Left lung (tissue), 4 donors: ENCODE measurements at regions not wholly inside any gene's neighbourhood (a gene's known extent, or its start where the extent isn't known, plus 50 kb on each side); places are given as distances from the start of the nearest gene placed in this dataset.
A peak's percentile ranks its signal among the peaks of the same experiment; 100 is the strongest.
"Not testable (repeated sequence)": the region's sequence is repeated elsewhere in the genome, so short reads cannot be mapped to it uniquely, and the experiment has no call there.

ENCODE experiments used
- ATAC-seq: fragments of 200-7000 bp; cut with Tn5 transposase; one replicate; pipeline ENCODE4 v1.9.1; 2020; ENCODE audit warnings: moderate library complexity
- DNase-seq, 4 donors: peaks; one replicate each; pipeline ENCODE4 v3.0.0-alpha.2; 2013 to 2020
- H3K27ac ChIP-seq, 2 donors: fragments of 200-600 bp; sonication (generic) in 1 of 2; one replicate each; pipeline versions ENCODE4 v1.5.0 to v1.8.0; 2020 to 2021
- H3K27me3 ChIP-seq, 2 donors: fragments of 200-600 bp; sonication (generic) in 1 of 2; one replicate each; pipeline versions ENCODE4 v1.5.0 to v1.8.0; 2020 to 2021
- H3K36me3 ChIP-seq, 2 donors: fragments of 200-600 bp; sonication (generic) in 1 of 2; one replicate each; pipeline versions ENCODE4 v1.5.0 to v1.8.0; 2020 to 2021
- H3K4me1 ChIP-seq, 2 donors: fragments of 200-600 bp; one replicate each; pipeline ENCODE4 v1.8.0; 2021
- H3K4me3 ChIP-seq, 2 donors: fragments of 200-600 bp; sonication (generic) in 1 of 2; one replicate each; pipeline versions ENCODE4 v1.5.0 to v1.8.0; 2020 to 2021; ENCODE audit warnings: mild to moderate bottlenecking in 1 of 2
- H3K9me3 ChIP-seq, 2 donors: fragments of 200-600 bp; sonication (generic) in 1 of 2; one replicate each; pipeline versions ENCODE4 v1.5.0 to v1.8.0; 2020 to 2021
- intact Hi-C, 2 donors: fragments of 100-400 bp; cut with DNase I; formaldehyde crosslinking; loops; one replicate each; pipeline versions ENCODE4 v1.11.2 to v1.14.2; 2022
- donor health status: DM: no; HTN: yes; CAD: no.
- donor health status: DM: no; HTN: no; CAD: no.

DNA sequence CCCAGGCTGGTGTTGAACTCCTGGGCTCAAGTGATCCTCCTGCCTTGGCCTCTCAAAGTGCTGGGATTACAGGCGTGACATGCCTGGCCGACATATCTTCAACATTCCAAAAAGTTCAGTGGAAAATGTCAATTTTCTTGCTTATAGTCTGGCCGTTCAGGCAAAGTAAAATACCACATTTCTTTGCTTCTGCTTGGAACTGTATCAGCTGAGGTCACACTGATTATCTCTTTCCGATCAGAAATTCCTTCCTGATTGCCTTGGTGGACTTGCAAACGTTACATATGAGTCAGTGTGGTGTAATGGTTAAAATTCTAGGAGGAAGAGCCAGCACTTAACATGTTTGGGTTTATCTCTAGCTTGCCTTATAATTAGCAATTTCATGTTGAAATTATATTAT is 170.6 kb upstream of the ERV3-1 start:
- H3K36me3 ChIP-seq, H3K27me3 ChIP-seq, H3K9me3 ChIP-seq, H3K27ac ChIP-seq, ATAC-seq, H3K4me3 ChIP-seq, H3K4me1 ChIP-seq, DNase-seq, intact Hi-C loops: not testable (repeated sequence)

DNA sequence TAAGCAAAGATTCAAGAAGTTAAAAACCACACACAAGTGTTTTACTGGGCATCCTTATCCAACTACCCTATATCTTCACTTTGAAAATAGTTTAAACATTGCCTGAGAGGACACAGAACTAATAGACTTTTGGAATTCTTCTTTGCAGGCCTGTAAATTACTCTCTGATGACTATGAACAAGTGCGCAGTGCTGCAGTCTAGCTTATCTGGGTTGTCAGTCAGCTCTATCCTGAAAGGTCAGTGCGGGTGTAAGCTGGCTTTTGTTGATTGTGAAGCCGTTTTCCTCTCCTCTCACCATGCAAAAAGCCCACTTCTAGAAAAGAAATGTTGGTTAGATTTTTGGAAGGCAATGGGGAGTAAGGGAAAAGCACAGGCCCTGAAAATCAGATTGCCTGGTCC is 143.6 kb upstream of the ERV3-1 start:
- ATAC-seq, H3K4me3 ChIP-seq, intact Hi-C loops, H3K9me3 ChIP-seq, DNase-seq, H3K27me3 ChIP-seq, H3K27ac ChIP-seq, H3K36me3 ChIP-seq, H3K4me1 ChIP-seq: not testable (repeated sequence)

DNA sequence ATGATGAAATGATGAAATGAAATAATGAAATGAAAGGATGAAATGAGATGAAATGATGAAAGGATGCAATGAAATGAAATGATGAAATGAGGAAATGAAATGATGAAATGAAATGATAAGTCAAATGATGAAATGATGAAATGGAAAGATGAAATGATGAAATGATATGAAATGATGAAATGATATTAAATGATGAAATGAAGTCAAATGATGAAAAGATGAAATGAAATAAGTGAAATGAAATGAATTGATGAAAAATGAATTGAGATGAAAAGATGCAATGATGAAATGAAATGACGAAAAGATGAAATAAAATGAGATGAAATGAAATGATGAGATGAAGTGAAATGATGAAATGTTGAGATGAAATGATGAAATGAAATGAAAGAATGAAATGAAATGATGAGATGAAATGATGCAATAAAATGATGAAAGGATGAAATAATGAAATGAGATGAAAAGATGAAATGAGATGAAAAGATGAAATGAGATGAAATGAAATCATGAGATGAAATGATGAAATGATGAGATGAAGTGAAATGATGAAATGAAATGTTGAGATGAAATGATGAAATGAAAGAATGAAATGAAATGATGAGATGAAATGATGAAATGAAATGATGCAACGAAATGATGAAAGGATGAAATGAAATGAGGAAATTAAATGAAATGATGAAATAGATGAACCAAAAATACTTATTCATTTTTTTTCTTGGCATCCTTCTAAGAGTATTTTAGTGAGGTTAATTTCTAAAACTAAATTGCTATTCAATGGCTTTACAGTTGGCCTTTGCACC is 139.8 kb upstream of the ERV3-1 start:
- ATAC-seq, H3K36me3 ChIP-seq, H3K4me3 ChIP-seq, DNase-seq, H3K9me3 ChIP-seq, H3K4me1 ChIP-seq, H3K27ac ChIP-seq, H3K27me3 ChIP-seq, intact Hi-C loops: not testable (repeated sequence)

DNA sequence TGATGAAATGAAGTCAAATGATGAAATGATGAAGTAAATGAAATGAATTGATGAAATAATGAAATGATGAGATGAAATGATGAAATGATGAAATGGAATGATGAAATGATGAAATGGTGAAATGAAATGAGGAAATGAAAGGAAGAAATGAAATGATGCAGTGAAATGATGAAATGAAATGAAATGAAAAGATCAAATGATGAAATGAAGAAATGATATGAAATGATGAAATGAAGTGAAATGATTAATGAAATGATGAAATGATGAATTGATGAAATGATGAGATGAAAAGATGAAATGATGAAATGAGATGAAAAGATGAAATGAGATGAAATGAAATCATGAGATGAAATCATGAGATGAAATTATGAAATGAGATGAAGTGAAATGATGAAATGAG is 139.2 kb upstream of the ERV3-1 start:
- DNase-seq, H3K4me3 ChIP-seq, ATAC-seq, H3K36me3 ChIP-seq, intact Hi-C loops, H3K4me1 ChIP-seq, H3K9me3 ChIP-seq, H3K27me3 ChIP-seq, H3K27ac ChIP-seq: not testable (repeated sequence)

DNA sequence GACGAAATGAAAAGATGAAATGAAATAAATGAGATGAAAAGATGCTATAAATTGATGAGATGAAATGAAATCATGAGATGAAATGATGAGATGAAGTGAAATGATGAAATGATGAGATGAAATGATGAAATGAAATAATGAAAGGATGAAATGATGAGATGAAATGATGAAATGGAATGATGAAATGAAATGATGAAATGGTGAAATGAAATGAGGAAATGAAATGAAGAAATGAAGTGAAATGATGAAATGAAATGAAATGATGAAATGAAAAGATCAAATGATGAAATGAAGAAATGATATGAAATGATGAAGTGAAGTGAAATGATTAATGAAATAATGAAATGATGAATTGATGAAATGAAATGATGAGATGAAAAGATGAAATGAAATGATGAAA is 138.5 kb upstream of the ERV3-1 start:
- H3K27me3 ChIP-seq, H3K27ac ChIP-seq, H3K9me3 ChIP-seq, DNase-seq, ATAC-seq, intact Hi-C loops, H3K36me3 ChIP-seq, H3K4me1 ChIP-seq, H3K4me3 ChIP-seq: not testable (repeated sequence)

DNA sequence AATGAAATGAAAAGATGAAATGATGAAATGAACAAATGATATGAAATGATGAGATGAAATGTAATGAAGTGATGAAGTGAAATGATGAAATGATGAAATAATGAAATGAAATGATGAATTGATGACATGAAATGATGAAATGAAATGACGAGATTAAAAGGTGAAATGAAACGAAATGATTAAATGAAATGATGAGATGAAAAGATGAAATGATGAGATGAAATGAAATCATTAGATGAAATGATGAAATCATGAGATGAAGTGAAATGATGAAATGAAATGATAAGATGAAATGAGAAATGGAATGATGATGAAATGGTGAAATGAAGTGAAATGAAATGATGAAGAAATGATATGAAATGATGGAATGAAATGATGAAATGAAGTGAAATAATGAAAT is 138.1 kb upstream of the ERV3-1 start:
- intact Hi-C loops, H3K27me3 ChIP-seq, H3K36me3 ChIP-seq, DNase-seq, ATAC-seq, H3K27ac ChIP-seq, H3K4me1 ChIP-seq, H3K4me3 ChIP-seq, H3K9me3 ChIP-seq: not testable (repeated sequence)

DNA sequence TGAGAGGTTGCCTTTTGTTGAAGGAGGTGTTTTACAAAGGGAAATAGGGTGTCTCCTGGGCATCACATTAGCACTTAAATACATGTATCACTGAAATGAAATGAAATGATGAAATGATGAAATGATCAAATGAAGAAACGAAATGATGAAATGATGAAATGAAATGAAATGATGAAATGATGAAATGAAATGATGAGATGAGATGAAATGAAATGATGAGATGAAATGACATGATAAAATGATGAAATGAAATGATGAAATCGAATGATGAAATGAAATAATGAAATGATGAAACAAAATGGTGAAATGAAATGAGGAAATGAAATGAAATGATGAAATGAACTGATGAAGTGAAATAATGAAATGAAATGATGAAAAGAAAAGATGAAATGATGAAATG is 137.6 kb upstream of the ERV3-1 start:
- intact Hi-C loops, H3K27ac ChIP-seq, ATAC-seq, H3K9me3 ChIP-seq, H3K4me3 ChIP-seq, H3K36me3 ChIP-seq, DNase-seq, H3K27me3 ChIP-seq, H3K4me1 ChIP-seq: not testable (repeated sequence)

DNA sequence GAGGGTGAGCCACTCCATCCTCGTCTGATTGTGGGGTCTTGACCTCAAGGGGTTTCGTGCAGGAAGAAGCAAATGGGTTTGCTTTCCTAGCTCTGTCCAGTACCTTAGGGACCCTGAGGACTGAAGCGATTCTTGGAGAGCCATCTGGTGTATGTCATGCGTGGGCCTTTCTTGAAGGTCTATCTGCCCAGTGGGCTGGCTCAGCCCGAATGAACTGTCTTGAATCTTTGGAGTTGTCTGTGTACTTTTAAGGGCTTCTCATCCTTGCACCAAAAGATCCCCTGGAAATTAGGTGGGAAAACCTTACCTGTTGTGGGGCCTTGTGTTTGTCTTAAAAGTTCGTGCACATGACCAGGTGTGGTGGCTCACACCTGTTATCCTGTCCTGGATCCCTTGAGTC is 135.4 kb upstream of the ERV3-1 start:
- peak in 1 of 4 donors; percentile 15 for DNase-seq
- H3K27ac ChIP-seq, ATAC-seq, H3K27me3 ChIP-seq, H3K36me3 ChIP-seq, H3K4me3 ChIP-seq, H3K4me1 ChIP-seq, intact Hi-C loops, H3K9me3 ChIP-seq: not testable (repeated sequence)

DNA sequence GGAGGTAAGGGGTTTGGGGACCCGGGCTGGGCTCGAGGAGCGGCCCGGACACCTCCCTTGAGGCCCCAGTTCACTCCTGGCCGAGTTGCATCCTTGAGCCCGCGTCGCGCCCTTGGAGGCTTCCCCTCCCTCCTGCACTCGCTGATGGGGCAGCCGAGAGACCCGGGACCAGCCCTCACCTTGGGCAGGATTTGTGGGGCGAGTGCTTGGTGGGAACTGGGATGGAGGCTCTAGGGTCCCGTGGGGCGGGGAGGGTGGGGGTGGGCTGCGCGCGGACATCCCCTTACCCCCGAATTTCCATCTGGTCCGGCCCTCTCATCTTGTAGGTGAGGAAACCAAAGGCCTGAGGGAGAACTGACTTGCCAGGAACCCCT is 134.9 kb upstream of the ERV3-1 start:
- H3K4me3 ChIP-seq, ATAC-seq, H3K4me1 ChIP-seq, H3K36me3 ChIP-seq, H3K27me3 ChIP-seq, H3K9me3 ChIP-seq, H3K27ac ChIP-seq, intact Hi-C loops: not testable (repeated sequence)
- DNase-seq = peak in 1 of 4 donors; percentile 56

DNA sequence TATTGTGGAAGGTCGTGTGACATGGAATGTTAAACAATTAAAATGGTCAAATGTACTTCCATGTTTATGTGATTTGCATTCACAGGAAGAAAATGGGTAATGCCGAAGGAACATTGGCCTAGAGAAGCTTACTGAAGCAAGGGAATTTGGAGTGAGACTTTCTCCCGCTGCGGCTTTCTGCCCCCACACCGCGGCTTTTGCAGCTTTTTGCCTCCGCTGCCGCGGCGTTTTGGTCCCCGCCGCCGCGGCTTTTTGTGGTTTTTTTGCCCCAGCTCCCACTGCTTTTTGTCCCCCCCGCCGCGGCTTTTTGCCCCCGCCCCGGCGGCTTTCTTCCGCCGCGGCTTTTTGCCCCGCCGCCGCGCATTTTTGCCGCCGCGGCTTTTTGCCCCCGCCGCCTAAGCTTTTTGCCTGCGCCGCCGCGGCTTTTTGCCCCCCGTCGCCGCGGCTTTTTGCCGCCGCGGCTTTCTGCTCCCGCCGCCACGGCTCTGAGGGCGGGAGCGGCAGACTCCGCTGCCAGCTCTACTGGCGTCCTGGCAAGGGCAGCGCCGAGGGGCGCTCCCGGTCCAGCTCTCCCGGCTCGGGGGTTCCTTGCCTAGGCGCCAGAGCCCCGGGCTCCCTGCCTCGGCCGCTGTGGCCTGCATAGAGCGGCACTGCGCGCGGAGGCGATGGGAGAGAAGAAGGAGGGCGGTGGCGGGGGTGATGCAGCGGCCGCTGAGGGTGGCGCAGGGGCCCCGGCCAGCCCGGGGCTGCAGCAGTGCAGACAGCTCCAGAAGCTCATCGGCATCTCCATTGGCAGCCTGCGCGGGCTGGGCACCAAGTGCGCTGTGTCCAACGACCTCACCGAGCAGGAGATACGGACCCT is 134.3 kb upstream of the ERV3-1 start:
- H3K9me3 ChIP-seq, intact Hi-C loops, H3K4me1 ChIP-seq, H3K27me3 ChIP-seq, H3K36me3 ChIP-seq, H3K27ac ChIP-seq, H3K4me3 ChIP-seq, DNase-seq: not testable (repeated sequence)
- peak; percentile 27 for ATAC-seq

DNA sequence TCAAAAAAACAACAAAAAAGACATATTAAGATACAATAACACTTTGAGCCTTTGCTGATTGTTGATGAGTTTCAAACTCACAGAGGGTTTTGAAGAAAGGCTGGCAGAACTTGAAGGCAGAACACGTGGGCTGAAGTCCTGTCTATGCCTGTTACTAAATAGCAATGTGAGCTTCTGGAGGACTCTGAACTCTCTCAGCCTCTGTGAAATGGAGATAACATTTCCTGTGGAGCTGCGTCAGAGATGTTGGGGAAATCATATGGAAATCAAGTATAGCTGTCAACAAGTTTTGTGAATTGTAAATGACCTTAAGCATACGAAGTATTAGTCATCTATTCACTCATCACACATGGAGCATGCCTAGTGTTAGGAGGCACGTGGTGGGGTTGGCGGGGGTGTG is 130.4 kb upstream of the ERV3-1 start:
- H3K27me3 ChIP-seq, ATAC-seq, H3K36me3 ChIP-seq, intact Hi-C loops, H3K4me1 ChIP-seq, H3K27ac ChIP-seq, H3K9me3 ChIP-seq, DNase-seq, H3K4me3 ChIP-seq: not testable (repeated sequence)

DNA sequence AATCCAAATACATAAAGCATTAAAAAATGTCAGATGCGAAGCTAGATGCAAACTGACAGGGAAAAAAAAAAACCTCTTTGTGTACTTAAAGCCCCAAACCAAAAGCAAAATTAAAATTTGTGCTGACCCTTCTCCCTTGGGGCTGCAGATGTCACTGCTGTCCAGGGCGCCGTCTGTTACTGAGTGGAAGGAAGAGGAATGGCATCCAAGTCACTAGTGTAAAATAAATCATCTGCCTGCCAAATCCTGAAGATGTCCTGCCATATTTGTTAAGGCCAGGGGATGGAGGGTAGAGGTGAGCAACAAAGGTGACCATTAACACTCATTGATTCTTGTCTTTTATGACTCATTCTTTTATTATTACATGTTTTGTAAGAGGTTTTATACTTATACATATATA is 126.6 kb upstream of the ERV3-1 start:
- ATAC-seq, H3K4me3 ChIP-seq, H3K27ac ChIP-seq, DNase-seq, H3K9me3 ChIP-seq, intact Hi-C loops, H3K27me3 ChIP-seq, H3K4me1 ChIP-seq, H3K36me3 ChIP-seq: not testable (repeated sequence)

DNA sequence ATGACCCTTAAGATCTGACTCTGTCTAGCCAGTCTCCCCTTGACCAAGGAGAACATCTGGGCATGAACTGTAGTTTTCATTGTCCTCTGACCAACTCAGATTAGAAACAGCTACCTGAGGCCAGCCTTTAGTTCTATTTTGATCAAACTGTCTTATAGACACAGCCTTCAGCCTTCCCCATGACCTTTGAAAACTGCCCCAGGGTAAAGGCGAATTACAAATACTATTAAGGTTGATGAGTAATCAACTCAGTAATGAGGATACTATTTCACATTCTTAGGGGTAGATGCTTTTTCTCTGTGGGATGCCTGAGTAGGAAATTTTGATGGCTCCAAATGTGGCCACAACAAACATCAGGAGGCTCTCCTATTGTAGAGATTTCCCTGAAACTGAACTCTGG is 125.8 kb upstream of the ERV3-1 start:
- H3K9me3 ChIP-seq, H3K27ac ChIP-seq, H3K4me3 ChIP-seq, DNase-seq, H3K27me3 ChIP-seq, H3K36me3 ChIP-seq, H3K4me1 ChIP-seq, ATAC-seq, intact Hi-C loops: not testable (repeated sequence)
